K562 (cell line): ENCODE measurements at regions not wholly inside any gene's neighbourhood (a gene's known extent, or its start where the extent isn't known, plus 50 kb on each side); places are given as distances from the start of the nearest gene placed in this dataset.

ENCODE experiments used
- DPF2 ChIP-seq: fragments of 450-650 bp; IDR thresholded peaks from 2 replicates; pipeline ENCODE4 v1.6.1; 2016
- FOXJ2 ChIP-seq: fragments of 200-800 bp; sonication (Bioruptor generic); IDR thresholded peaks from 2 replicates; pipeline ENCODE4 v1.6.1; 2016; ENCODE audit warnings: missing genetic modification characterization, missing compliant biosample characterization
- HOXB6 ChIP-seq: fragments of 250-450 bp; sonication (Bioruptor Pico); IDR thresholded peaks from 2 replicates; pipeline ENCODE4 v1.5.1; 2022; ENCODE audit warnings: mild to moderate bottlenecking, borderline replicate concordance
- MAFK ChIP-seq: IDR thresholded peaks from 2 replicates; pipeline ENCODE4 v1.6.1; 2011; ENCODE audit warnings: low read length, improper control_type of control experiment
- POLR2A ChIP-seq: fragments of 450-650 bp; conservative IDR thresholded peaks from 2 replicates; pipeline ENCODE4 v1.6.1; 2016
- RNF2 ChIP-seq: sonication (generic); IDR thresholded peaks from 2 replicates; pipeline ENCODE4 v1.6.1; 2016
- SETDB1 ChIP-seq: IDR thresholded peaks from one replicate; pipeline ENCODE4 v1.6.1; 2012; ENCODE audit warnings: low read length, control low read depth, inconsistent platforms
- SIN3A ChIP-seq, 2 experiments: fragments of 150-350 bp in 1 of 2; IDR thresholded peaks; 2 replicates each; pipeline ENCODE4 v1.6.1; 2011 to 2016; ENCODE audit warnings: borderline replicate concordance in 2 of 2, low read depth in 2 of 2, low read length in 2 of 2, mild to moderate bottlenecking in 2 of 2, moderate library complexity in 2 of 2; ENCODE audit not compliant: control insufficient read depth in 1 of 2
- SRSF7 ChIP-seq: fragments of 200-400 bp; formaldehyde crosslinking; optimal IDR thresholded peaks from 2 replicates; pipeline ENCODE3; 2017; ENCODE audit warnings: mild to moderate bottlenecking, low read depth, low read length
- ZBTB8A ChIP-seq: fragments of 450-650 bp; IDR thresholded peaks from 2 replicates; pipeline ENCODE4 v1.6.1; 2018; ENCODE audit warnings: mild to moderate bottlenecking, moderate library complexity; ENCODE audit not compliant: partially characterized antibody
- ZFX ChIP-seq: sonication (generic); formaldehyde crosslinking; IDR thresholded peaks from 2 replicates; pipeline ENCODE4 v1.8.0; 2022; ENCODE audit warnings: mild to moderate bottlenecking, missing genetic modification reagents, moderate library complexity
- ZNF197 ChIP-seq: fragments of 200-800 bp; sonication (Bioruptor generic); IDR thresholded peaks from 2 replicates; pipeline ENCODE4 v1.6.1; 2016; ENCODE audit warnings: low read depth, missing genetic modification characterization, missing compliant biosample characterization
- ZNF224 ChIP-seq: sonication (generic); formaldehyde crosslinking; IDR thresholded peaks from 2 replicates; pipeline ENCODE4 v1.8.0; 2022; ENCODE audit warnings: mild to moderate bottlenecking, missing genetic modification reagents
- ZNF384 ChIP-seq: IDR thresholded peaks from 2 replicates; pipeline ENCODE4 v1.6.1; 2012; ENCODE audit warnings: low read depth, low read length, improper control_type of control experiment

DNA sequence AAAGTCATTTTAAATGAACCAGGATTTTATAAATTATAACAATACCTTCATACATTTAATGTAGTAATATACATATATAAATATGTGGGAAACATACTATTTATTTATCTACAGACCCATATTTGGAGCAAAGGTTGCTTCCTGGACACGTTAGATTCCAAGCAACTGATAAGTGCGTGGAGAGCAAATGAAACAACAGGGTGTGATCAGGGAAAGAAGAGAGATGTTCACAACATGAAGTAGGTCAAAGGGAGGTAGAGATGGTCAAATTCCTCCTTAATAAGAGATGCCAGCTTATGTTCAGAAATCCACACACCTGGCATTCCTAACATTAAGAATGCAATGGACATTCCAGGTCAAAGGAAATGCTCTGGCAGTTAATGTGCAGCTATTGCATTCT is 53.1 kb upstream of the HPGD start:
- TF ChIP-seq MAFK (no peak), ZNF224 (CRISPR knock-in tag) (no peak), SRSF7 (no peak), HOXB6 (CRISPR knock-in tag) (no peak), SIN3A (IDR thresholded peaks at IDR 0.05; ENCODE audit: borderline replicate concordance in 2 of 2, control insufficient read depth in 1 of 2, low read depth in 2 of 2, low read length in 2 of 2) (no peak), ZFX (CRISPR knock-in tag) (no peak), RNF2 (no peak), POLR2A (no peak), ZNF197 (no peak), SETDB1 (no peak), ZNF384 (no peak), DPF2 (no peak), FOXJ2 (no peak), ZBTB8A (no peak)
